Omental fat pad (tissue), 3 donors: ENCODE measurements at regions not wholly inside any gene's neighbourhood (a gene's known extent, or its start where the extent isn't known, plus 50 kb on each side); places are given as distances from the start of the nearest gene placed in this dataset.
"Not testable (repeated sequence)": the region's sequence is repeated elsewhere in the genome, so short reads cannot be mapped to it uniquely, and the experiment has no call there.

Experiments
- ATAC-seq: fragments of 150-250 bp; one replicate; pipeline ENCODE4 v1.9.1; 2016; ENCODE audit warnings: mild to moderate bottlenecking, moderate library complexity; ENCODE audit not compliant: low FRiP score
- DNase-seq: peaks from one replicate; pipeline ENCODE4 v3.0.0-alpha.2; 2019; ENCODE audit warnings: low spot score
- TF ChIP-seq, protein P1 (sequence below), 3 donors: fragments of 450-650 bp; IDR thresholded peaks; one replicate each; pipeline ENCODE4 v1.5.1; 2016 to 2017; ENCODE audit warnings: antibody characterized with exemption in 3 of 3, mild to moderate bottlenecking in 3 of 3, moderate library complexity in 2 of 3

DNA sequence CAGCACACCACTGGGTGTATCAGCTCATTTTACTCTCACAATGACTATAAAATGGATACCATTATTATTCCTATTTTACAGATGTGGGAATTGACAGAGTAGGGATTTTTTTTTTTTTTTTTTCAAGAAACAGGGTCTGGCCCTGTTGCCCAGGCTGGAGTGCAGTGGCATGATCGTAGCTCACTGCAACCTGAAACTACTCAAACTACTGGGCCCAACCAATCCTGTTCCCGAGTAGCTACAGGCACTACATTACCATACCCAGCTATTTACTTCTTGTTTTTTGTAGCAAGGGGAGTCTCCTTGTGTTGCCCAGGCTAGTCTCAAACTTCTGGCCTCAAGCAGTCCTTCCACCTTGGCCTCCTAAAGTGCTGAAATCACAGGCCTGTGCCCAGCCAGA is 95.2 kb downstream of the LARP7 start:
- DNase-seq = no peak
- ATAC-seq = no peak
- TF ChIP-seq, protein P1, sequence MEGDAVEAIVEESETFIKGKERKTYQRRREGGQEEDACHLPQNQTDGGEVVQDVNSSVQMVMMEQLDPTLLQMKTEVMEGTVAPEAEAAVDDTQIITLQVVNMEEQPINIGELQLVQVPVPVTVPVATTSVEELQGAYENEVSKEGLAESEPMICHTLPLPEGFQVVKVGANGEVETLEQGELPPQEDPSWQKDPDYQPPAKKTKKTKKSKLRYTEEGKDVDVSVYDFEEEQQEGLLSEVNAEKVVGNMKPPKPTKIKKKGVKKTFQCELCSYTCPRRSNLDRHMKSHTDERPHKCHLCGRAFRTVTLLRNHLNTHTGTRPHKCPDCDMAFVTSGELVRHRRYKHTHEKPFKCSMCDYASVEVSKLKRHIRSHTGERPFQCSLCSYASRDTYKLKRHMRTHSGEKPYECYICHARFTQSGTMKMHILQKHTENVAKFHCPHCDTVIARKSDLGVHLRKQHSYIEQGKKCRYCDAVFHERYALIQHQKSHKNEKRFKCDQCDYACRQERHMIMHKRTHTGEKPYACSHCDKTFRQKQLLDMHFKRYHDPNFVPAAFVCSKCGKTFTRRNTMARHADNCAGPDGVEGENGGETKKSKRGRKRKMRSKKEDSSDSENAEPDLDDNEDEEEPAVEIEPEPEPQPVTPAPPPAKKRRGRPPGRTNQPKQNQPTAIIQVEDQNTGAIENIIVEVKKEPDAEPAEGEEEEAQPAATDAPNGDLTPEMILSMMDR (IDR thresholded peaks at IDR 0.05) = no peak

DNA sequence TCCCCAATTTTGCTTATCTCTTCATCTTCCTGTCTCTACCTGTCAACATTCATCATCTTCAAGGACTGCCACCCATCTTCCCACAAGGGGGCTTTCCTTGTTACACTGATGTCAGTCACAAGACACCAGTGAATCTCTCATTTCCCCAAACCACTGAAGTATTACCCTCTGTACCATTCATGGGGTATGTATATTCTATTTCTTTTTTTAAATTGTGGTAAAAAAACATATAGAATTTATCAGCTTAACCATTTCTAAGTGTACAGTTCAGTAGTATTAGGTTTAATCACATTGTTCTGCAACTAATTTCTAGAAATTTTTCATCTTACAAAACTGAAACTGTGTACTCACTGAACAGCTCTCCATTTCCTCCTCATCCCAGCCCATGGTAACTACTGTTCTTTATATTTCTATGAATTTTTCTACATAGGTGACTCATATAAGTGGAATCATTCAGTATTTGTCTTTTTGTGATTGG is 98.6 kb downstream of the LARP7 start:
- TF ChIP-seq, protein P1 (IDR thresholded peaks at IDR 0.05) = no peak
- ATAC-seq (no peak), DNase-seq (no peak)

DNA sequence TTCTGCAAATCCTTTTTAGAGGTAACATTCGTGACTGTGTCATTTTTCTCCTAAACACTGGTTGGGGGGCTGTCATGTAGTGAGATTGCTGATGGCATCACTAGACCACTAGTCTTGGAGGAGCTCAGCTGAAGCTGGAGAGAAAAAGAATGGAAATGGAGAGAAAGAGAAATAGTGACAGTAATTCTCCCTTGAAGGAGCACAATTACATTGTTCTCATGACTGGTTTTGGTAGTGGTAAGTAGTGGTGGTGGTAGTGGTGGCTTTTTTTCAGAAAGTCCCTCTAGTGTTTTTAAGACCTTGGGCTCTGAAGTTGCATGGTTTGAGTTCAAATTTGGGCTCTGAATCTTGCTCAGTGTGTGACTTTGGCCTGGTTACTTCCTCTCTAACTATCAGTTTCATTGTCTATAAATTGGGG is 99.8 kb downstream of the LARP7 start:
- DNase-seq (no peak), ATAC-seq (no peak)
- TF ChIP-seq, protein P1 (IDR thresholded peaks at IDR 0.05) = no peak

DNA sequence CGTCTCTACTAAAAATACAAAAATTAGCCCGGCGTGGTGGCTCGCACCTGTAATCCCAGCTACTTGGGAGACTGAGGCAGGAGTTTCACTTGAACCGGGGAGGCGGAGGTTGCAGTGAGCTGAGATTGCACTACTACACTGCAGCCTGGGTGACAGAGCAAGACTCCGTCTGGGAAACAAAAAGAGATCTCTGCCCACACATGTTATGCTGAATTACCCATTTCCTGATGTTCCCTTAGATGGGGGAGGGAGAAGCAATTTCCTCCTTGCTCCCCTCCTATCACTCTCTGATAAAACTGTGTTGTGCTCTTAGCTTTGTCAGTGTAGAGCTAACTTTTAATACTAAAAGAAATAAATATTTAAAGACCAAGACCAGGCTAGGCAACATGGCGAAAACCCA is 102.5 kb downstream of the LARP7 start:
- ATAC-seq = no peak
- DNase-seq = no peak
- TF ChIP-seq, protein P1 (IDR thresholded peaks at IDR 0.05) = no peak

DNA sequence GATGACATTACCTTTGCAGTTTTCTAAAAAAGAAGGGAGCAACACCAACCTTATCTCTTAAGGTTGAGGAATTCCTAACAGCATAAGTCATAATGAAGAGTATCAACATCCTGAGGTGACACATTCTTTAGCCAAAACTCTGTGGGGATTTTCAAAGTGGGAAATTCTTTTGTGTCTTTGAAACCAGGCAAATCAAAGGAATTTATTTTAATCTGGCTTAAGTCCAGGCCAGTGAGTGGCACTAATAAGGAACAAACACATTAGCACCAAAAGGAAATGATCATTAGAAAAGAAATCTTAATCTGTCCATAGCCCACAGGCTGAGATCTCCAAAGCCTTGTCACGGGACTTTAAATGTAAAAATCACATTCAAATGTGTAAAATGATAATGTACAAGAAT is 110.1 kb downstream of the LARP7 start:
- DNase-seq (no peak), ATAC-seq (no peak)
- TF ChIP-seq, protein P1 (IDR thresholded peaks at IDR 0.05) = no peak

DNA sequence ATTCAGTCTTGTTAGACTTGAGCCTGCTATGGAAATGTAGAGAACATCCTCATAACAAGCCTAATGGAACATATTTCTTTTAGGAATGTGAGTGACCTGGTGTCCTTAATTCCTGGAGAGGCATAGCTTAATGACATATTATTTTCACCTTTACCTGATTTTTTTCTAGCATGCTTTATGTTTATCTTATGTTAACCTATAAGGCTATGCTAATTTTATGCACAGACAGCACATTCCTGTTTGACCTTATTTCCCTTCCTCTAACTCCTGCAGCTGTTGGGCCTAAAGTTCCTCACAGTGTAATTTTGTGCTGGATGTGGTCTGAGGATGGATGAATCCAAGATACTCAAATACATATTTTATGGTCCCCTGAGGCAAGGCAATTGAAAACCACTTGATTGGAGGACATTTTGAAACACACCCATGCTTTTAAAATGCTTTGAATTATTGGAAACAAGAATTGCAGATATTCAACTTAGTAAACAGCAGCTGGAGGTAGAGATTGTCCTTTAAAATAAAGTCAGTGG is 111.5 kb downstream of the LARP7 start:
- ATAC-seq (no peak), DNase-seq (no peak)
- TF ChIP-seq, protein P1 (IDR thresholded peaks at IDR 0.05) = no peak

DNA sequence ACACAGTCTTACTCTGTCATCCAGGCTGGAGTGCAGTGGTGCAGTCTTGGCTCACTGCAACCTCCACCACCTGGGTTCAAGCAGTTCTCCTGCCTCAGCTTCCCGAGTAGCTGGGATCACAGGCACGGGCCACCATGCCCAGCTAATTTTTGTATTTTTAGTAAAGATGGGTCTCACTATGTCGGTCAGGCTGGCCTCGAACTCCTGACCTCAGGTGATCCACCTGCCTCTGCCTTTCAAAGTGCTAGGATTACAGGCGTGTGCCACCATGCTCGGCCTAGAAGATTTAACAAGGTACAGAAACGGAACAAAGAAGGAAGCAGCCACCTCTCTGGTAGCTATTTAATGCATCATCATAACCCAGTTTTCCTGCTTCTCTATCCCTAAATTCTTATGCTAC is 113.8 kb downstream of the LARP7 start:
- not testable (repeated sequence) for DNase-seq, ATAC-seq

DNA sequence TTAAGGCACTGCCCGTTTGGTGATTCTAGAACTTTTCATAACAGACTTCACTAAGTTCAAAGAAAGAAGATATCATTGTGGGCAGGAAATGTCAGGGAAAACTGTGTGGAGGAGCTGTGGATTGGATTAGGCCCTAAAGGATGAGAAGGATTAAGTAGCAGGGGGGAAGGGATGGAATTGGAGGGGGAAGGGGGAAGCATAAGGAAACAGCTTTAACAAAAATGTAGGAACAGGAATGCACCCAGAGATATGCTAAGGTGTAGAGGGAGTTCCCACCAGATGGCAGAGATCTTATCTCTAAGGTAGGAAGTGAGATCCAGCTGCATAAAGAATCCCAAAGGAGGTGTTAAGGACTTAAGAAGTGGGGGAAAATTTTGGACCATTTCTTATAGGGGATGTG is 114.5 kb downstream of the LARP7 start:
- TF ChIP-seq, protein P1 (IDR thresholded peaks at IDR 0.05) = no peak
- DNase-seq = no peak
- no peak for ATAC-seq
